GM19043 (cell line): ENCODE measurements at regions not wholly inside any gene's neighbourhood (a gene's known extent, or its start where the extent isn't known, plus 50 kb on each side); places are given as distances from the start of the nearest gene placed in this dataset.

ENCODE experiments used
- ATAC-seq: cut with Tn5 transposase; IDR thresholded peaks from one replicate; pipeline ENCODE4 v1.9.1; 2021; ENCODE audit warnings: low read depth; ENCODE audit not compliant: unreplicated experiment

DNA sequence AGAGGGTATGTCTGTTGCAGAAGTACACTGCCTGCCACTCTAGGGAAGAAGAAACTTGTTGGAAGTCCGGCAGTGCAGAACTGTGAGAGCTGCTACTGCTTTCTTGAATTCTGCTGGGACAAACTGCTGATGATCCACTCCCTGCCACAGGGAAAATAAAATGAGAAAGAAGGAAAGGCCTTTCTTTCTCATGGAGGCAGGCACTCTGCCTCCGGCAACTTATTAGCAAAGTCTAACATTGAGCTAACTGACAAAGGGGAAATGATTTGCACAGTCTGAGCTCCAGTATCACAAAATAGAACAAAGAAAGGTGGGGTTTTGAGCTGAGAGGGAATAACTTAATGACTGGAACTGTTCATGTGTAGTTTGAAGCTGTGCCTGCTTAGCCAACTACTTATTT, 134.6 kb downstream of the AASDHPPT start:
- ATAC-seq: no peak

DNA sequence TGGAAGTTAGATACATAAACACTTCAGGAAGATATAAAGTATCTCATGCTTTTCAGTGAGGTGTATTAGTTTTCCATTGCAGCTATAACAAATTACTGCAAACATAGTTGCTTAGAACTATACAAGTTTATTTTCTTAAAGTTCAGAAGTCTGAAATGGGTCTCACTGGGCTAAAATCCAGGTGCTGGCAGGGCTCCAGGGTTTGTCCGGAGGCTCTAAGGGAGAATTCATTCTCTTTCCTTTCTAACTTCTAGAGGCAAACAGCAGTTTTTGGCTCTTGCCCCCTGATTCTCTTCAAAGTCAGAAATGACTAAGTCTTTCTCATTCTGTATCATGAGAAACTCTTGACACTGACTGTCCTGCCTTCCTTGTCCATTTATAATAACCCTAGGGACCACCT, 138.8 kb downstream of the AASDHPPT start:
- no peak for ATAC-seq

DNA sequence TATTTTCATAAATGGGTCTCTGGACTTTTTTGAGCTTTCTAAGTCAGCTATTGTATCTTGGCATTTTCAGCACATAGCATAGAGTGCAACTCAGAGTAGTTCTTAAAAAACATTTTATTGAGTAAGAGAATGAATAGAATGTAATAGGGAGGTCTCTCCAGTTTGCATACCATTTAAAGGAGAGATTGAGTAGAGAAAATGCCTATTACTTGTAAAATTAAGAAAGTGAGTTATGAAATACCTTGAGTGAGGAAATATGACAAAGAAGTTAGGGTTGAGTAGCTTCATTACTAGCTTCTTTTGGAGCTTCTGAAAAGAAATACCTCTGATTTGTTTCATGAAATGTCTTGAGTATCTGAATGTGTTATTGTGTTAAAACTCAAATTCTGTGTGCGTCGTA, 140.0 kb downstream of the AASDHPPT start:
- no peak for ATAC-seq

DNA sequence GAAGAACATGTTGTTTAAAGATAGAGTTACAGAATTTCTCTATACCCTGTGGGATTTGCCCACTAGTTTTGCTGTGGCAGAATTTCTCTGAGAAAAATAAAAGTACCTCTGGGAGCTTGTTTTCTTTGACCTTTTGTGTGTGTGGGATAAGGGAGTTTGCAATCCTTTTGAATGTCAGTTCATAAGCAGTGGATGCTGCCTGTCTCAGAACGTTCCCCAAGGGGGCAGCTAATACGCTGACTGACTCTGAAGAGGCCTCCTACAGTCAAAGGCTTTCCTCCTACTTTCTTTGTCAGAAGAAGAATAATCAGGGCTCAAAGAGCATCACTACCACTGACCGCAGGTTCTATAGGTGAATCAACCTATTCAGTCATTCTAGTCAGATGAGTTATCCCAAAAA, 140.6 kb downstream of the AASDHPPT start:
- ATAC-seq: no peak

DNA sequence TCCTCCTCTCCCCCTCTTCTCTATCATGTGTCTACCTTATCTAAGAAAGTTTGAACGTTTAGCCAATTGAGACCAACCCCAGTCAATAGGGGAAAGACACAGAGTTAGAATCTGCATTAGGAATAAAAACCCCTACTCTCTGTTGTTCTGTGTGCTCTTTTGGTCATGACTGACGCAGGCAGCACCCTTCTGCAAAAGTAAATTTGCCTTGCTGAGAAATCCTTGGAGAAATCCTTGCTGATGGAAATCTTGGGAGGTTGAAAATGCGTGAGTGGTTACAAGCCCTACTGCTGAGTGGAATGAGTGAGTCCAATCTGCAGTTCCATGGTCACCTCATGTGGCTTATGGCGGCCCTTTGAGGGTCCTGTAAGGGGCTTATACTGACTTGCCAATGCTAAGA, 145.2 kb downstream of the AASDHPPT start:
- ATAC-seq: no peak

DNA sequence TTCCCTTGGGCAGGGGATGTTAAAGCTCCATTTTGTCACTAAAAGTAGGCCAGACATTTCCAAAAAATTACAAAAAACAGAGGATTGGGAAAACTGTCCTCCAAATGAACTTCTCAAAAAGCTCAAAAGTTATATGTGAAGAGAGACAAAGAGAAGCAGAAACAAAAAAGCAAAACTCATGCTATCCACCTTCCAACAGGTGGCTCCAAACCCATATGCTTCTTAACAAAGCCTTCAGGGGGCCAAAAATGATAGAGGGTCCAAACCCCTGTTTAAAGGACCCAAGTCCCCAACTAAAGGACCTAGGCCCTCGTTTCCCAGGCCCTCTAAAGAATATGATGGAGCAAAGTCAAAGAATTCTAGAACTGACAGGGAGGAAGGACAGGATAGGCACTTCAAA, 146.7 kb downstream of the AASDHPPT start:
- no peak for ATAC-seq

DNA sequence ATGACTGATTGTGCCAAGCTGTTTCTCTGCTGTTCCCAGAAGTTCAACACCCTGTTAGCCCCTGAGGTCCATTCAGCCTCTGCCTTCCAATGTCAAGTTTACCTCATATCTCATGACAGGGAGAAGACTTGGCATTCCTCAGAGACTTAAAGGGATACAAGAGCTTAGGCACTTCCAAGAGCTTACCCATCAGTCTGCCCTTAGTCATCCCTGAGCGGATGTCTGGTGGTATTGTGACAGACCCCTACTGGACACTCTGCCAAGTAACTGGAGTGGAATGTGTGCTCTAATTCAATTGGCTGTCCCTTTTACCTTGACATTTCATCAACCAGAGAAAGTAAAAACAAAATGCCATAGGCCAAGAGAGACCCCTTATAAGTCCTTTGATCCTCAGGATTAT, 151.5 kb downstream of the AASDHPPT start:
- ATAC-seq: no peak

DNA sequence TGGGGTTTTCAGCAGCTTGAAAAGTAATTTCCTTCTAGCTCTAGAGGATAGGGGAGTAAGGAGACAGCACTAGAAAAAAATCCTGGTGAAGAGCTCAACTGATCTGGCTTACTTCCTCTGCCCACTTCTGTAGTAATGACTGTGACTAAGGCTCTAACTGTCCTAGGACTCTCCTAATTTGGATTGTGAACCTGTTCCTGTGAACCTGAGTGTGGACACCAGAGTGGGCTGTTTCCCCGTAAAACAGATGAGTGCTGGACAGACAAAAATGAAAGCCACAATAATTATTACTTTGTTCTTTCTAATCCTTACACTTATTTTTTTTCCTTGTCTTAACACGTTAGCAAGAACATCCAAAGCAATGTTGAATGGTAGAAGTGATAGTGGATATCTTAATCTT, 154.1 kb downstream of the AASDHPPT start:
- ATAC-seq: no peak

DNA sequence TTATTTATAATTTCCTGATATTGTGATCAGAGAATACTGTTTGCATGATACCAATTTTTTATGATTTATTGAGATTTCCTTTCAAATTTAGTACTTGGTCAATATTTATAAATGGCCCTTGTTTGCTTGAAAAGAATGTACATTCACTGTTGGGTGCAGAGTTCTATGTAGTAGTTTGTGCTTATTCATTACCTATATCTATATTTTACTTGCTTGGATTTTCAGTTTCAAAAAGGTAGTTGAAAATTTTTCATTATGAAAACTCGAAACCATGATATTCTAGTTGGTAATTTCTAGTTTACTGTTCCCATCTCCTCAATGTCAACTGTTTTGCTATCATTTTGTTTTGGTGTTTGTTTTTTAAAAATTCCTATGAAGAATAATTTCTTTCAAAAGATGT, 155.7 kb downstream of the AASDHPPT start:
- no peak for ATAC-seq

DNA sequence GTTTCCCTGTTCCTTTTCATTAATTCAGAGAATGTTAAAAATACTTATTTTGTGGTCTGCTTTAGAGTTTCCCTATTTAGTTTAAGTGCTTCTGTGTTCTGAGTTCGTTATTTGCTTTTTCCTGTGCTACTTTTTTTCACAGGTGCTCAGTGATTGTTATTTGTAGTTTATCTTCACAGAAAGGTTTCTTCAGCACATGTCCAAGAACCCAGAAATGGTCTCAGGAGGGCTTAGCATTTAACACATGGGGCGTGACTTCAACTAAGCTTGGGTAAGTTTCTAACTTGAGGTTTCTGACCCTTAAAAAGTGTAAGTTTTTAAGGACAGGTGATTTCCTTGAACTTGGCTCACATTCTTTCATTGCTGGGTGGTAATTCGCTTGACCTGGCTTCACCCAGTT, 157.3 kb downstream of the AASDHPPT start:
- no peak for ATAC-seq

DNA sequence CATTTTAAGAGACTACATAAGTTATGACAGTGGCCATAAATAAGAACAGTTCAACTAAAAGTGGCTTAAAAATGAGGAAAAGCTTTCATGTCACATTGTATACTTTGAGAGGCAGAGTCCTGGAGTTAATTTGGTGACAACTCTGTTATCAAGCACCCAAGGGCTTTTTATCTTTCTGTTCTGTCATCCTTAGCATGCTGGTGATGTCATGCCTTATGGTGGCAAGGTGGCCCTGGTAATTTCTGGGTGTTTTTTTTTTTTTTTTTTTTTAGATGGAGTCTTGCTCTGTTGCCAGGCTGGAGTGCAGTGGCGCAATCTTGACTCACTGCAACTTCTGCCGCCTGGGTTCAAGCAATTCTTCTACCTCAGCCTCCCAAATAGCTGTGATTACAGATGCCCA, 158.8 kb downstream of the AASDHPPT start:
- no peak for ATAC-seq

DNA sequence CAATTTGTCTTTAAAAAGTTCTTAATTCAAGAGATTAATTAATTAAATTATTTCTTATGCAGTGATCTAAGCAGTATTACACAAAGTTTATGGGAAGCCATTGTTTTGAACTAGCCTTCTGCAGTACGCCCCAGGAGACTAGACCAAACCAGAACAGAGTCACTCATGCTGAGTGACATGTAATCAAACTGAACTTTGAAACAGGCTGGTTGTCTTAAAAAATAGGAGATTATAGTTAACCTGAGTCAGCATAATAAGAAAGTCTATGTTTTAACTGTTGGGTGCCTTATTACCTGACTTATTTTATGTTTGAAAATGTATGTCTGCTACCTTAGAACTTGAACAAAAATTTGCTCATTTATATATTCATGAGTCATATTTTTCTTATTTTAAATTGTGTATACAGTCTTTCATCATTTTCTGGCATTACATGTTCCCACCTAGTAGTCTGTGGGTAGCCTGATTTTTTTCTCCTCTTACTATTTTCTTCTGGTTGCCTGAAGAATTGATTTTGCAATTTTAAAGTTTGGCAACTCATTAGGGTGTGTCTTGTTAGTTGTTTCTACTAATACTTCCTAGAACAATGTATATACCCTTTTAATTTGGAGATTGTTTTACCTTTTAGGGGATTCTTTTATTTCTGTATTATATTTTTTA, 161.4 kb downstream of the AASDHPPT start:
- ATAC-seq: no peak

DNA sequence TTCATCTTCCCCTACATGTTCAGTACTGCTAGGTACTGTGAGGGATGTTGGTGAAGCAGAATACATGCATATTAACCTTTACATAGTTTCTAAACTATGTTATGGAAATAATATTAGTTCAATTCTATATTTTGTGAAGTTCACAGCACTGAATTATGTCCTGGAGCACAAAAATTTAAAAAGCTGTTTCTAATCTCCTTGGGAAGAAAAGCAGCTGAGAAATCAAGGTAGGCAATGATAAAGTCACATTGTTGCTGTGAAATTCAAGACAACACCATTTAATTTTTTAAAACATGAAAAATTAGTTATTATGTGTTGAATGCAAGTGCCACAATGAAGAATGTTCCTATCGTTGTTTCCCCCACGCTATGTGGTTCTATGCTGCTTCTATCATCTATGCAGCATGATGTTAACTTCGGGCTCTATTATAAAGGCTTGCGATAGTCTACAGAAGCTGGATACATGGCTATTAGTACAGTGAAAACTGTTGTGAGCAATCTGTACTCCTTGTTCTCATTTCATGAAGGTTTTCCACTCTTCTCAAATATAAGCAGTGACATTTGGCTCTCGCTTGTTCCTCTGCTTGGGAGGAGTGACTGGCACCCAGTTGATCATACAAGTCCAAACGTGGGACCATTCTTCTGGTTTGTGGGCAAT, 164.3 kb downstream of the AASDHPPT start:
- ATAC-seq: no peak

DNA sequence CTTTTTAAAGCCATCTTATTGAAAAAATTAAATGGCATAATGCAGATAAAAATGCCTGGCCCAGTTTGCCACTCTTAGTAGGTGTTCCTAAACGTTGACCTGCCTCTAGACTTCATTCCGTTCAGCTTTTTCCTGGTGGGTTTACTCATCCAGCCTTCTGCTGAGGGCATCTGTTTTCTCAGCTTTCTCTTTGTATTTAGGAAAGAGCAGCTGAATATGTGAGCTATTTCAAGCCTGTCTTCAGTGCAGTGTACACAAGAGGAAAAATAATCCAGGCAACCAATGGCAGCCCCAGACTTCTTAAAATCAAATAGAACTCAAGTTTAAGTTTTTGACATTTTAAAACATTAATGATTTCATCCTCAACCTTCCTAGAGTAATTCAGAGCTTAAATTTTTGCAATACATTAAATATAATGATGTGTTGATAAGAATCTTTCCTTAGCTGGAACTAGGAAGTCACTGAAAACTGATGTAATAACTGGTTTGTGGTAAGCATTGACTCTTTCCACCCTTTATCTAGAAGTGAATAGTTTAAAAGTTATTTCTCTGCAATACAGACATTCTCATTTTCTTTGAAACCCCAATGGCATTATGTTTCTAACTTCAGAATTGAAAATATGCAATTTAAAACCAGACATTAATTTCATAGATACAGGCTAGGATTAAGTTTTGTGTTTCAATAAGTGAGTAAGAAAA, 165.4 kb downstream of the AASDHPPT start:
- ATAC-seq: no peak

DNA sequence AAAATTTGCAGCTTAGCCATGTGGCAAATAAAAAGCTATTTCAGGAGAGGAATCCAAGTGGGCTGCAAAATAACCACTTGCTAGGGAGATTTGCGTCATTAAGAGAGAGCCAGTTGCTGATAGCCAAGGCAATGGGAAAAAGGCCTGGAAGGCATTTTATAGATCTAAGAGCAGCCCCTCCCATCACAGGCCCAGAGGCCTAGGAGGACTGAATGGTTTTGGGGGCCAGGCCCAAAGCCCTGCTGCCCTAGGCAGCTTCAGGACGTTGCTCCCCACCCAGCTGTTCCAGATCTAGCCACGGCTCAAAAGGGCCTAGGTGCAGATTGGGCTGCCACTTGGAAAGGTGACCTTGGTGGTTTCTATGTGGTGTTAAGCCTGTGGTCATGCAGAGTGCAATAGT, 169.0 kb downstream of the AASDHPPT start:
- no peak for ATAC-seq

DNA sequence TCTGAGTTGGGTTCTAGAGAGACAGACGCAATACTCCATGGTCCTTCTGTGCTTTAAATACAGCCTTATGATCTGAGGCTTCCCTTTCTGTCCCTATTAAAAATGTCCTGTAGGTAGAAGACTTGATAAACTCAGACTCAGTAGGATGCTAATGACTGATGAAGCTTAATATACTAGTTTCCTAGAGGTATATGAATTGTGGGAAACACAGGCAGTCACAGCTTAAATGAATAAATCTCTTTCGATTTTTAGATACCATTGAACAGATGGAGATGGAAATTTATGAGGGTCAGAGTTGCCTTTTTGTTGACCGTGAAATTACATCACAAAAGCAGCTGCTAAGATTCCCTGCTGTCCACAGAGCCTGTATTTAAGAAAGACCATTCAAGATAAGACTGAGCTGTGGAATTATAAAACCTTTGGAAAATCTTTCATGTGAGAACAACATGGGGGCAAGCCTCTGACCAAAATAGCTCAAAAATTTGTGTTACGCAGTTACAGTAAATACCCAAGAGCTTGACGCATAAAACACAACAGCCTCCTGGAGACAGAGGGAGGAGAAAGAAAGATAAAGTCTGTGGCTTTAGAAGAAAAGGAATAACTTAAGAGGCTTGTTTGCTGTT, 172.3 kb downstream of the AASDHPPT start:
- no peak for ATAC-seq

DNA sequence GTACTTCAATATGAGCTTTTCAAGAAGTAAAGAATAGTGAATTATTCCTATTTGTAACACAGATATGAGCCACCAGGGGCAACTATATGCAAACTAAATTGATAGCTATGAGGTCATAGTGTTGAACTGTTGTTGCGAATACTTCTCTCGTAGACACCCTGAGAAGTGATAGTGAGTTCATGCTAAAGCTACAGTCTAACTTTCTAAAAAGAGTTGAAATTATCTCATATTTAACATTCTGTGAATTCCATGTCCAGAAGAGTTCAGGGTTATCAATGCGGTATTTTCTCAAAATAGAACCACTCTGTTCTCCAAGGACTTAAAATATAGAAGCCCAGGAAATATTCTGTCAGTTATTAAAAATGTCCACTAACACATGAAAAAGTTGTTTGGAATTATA, 185.4 kb downstream of the AASDHPPT start:
- no peak for ATAC-seq

DNA sequence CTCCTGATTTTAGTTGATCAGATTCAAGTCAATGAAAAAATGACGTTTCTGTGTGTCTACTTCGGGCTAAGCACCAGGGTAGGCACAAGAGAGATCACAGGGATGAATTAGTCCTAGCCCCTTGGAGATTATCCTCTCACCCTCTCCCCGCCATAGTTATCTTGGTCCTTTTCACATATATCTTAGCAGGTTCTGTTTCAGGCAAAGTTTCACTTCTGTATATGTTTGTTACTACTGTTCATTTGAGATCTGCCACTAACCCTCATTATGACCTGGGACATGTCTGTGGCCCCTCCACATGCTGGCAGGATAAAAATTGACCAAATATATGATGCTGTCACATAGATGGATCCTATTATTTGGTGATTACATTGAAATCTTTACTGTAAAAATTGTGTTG, 186.1 kb downstream of the AASDHPPT start:
- ATAC-seq: no peak

DNA sequence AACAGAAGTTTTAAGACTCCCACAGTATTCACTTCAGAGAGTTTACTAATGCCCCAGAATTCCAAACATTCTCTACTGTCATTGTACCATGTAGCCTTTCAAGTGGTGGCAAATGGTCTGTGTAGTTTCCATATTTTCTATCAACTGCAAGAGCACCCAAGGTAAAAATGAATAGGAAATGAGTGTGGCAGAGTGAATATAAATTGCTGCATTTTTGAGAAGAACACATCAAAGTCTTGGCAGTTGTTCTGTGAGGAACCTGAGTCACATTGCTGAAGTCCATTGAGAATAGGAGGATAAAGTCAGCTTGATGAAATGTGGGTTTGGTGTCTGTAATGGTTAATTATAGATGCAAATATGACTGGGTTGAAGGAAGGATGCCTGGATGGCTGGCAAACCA, 193.6 kb downstream of the AASDHPPT start:
- ATAC-seq: no peak

DNA sequence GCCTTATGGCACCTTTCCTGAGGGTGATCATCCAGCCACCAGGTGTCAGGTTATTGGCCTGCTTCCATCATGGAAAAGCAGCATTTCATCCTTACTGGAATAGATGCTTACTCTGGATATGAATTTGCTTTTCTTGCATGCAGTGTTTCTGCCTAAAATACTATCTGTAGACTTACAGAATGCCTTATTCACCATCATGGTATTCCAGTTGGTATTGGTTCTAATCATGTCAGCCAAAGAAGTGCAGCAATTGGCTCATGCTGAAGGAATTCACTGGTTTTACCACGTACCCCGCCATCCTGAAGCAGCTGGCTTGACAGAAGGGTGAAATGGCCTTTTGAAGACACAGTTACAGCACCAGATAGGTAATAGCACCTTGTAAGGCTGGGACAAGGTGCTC, 194.2 kb downstream of the AASDHPPT start:
- no peak for ATAC-seq

DNA sequence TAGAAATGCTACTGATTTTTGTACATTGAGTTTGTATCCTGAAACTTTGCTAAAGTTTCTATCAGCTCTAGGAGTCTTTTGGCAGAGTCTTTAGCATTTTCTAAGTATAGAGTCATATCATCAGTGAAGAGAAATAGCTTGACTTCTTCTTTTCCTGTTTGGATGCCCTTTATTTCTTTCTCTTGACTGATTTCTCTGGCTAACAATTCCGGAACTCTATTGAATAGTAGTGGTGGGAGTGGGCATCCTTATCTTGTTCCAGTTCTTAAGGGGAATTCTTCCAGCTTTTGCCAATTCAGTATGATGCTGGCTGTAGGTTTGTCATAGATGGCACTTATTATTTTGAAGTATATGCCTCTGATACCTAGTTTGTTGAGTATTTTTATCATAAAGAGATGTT, 197.7 kb downstream of the AASDHPPT start:
- no peak for ATAC-seq

DNA sequence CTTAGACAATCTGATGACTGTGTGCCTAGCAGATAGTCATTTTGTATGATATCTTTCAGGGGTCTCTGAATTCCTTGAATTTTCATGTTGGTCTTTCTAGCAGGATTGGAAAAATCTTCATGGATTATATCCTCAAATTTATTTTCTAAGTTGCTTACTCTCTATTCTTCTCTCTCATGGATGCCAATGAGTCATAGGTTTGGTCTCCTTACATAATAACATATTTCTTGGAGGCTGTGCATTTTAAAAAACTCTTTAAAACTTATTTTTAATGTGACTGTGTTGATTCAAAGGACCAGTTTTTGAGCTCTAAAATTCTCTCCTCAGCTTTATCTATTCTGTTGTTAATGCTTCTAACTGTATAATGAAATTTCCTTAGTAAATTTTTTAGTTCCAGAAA, 198.7 kb downstream of the AASDHPPT start:
- no peak for ATAC-seq
